ENCODE measurements at regions not wholly inside any gene's neighbourhood (a gene's known extent, or its start where the extent isn't known, plus 50 kb on each side); places are given as distances from the start of the nearest gene placed in this dataset.

GRCh38 chr14:106562451-106562850 lies 1036.1 kb downstream of the TMEM121 start:
- Histone ChIP-seq H3K4me3 (no peak overlapping the region), H3K4me1 (no peaks in the 10 kb centered on the region), H3K36me3 (ENCODE audit: low read depth, missing control alignments) (no peaks in the 10 kb centered on the region), H3K27ac (no peak overlapping the region), H3K27me3 (no peaks in the 10 kb centered on the region), H3K9me3 (no peaks in the 10 kb centered on the region)
- no peak for DNase-seq
- 51 to 61% methylated on average over 6 of the region's 6 CpGs for WGBS, 2 donors
- intact Hi-C loops (cut with DNase I; ENCODE audit: low total_unique reads): no loop called here
- no peak for TF ChIP-seq POLR2A (IDR thresholded peaks at IDR 0.05)

- peak; percentile 75 for DNase-seq
- Histone ChIP-seq H3K9me3 (no peaks in the 10 kb centered on the region), H3K4me1 (no peaks in the 10 kb centered on the region), H3K36me3 (ENCODE audit: low read depth, missing control alignments) (no peaks in the 10 kb centered on the region), H3K27ac (no peak overlapping the region), H3K4me3 (no peak overlapping the region), H3K27me3 (no peaks in the 10 kb centered on the region)
- WGBS, 2 donors: 39 to 46% methylated on average over 14 of the region's 14 CpGs
- TF ChIP-seq CTCF (IDR thresholded peaks at IDR 0.05) (peak; percentile 18 to 52 (median 21)), POLR2A (IDR thresholded peaks at IDR 0.05) (no peak)
- intact Hi-C loops (cut with DNase I; ENCODE audit: low total_unique reads): no loop called here
These were observed 1037.8 kb downstream of the TMEM121 start for GRCh38 chr14:106564058-106564643.

GRCh38 chr14:106578481-106578880 lies 1052.1 kb downstream of the TMEM121 start:
- no peak overlapping the region for H3K27ac ChIP-seq
- no peak for DNase-seq
- no peaks in the 10 kb centered on the region for H3K36me3 ChIP-seq (ENCODE audit: low read depth, missing control alignments)
- TF ChIP-seq CTCF (IDR thresholded peaks at IDR 0.05): no peak
- no peaks in the 10 kb centered on the region for H3K27me3 ChIP-seq
- 54 to 56% methylated on average over 2 to 11 of the region's 11 CpGs for WGBS, 2 donors
- intact Hi-C loops (cut with DNase I; ENCODE audit: low total_unique reads): no loop called here
- no peaks in the 10 kb centered on the region for H3K9me3 ChIP-seq
- H3K4me1 ChIP-seq: no peaks in the 10 kb centered on the region
- no peak overlapping the region for H3K4me3 ChIP-seq

- no peak for TF ChIP-seq POLR2A (IDR thresholded peaks at IDR 0.05)
- TF ChIP-seq CTCF (IDR thresholded peaks at IDR 0.05): no peak
- H3K36me3 ChIP-seq (ENCODE audit: low read depth, missing control alignments): no peaks in the 10 kb centered on the region
- no peak overlapping the region for H3K4me3 ChIP-seq
- intact Hi-C loops (cut with DNase I; ENCODE audit: low total_unique reads): no loop called here
- H3K9me3 ChIP-seq: no peaks in the 10 kb centered on the region
- DNase-seq: no peak
- 65 to 66% methylated on average over 6 of the region's 6 CpGs for WGBS, 2 donors
- no peaks in the 10 kb centered on the region for H3K4me1 ChIP-seq
- no peak overlapping the region for H3K27ac ChIP-seq
- H3K27me3 ChIP-seq: no peaks in the 10 kb centered on the region
These were observed 1052.7 kb downstream of the TMEM121 start for GRCh38 chr14:106579084-106579483.

GRCh38 chr14:106585692-106586091 lies 1059.3 kb downstream of the TMEM121 start:
- Histone ChIP-seq H3K27ac (no peak overlapping the region), H3K9me3 (no peaks in the 10 kb centered on the region), H3K27me3 (no peaks in the 10 kb centered on the region), H3K36me3 (ENCODE audit: low read depth, missing control alignments) (no peaks in the 10 kb centered on the region), H3K4me1 (no peaks in the 10 kb centered on the region), H3K4me3 (no peak overlapping the region)
- no peak for DNase-seq
- no peak for TF ChIP-seq CTCF (IDR thresholded peaks at IDR 0.05)
- no peak for TF ChIP-seq POLR2A (IDR thresholded peaks at IDR 0.05)
- WGBS, 2 donors: 44 to 70% methylated on average over 4 to 9 of the region's 9 CpGs
- intact Hi-C loops (cut with DNase I; ENCODE audit: low total_unique reads): no loop called here

All from testis (tissue), 2 donors.